Lower leg skin (tissue), 4 donors: ENCODE measurements at regions not wholly inside any gene's neighbourhood (a gene's known extent, or its start where the extent isn't known, plus 50 kb on each side); places are given as distances from the start of the nearest gene placed in this dataset.

Experiments used
- DNase-seq, 2 donors: peaks; one replicate each; pipeline ENCODE4 v3.0.0-alpha.2; 2019; ENCODE audit warnings: low spot score in 2 of 2
- H3K4me3 ChIP-seq: fragments of 200-600 bp; sonication (generic); 2 replicates; pipeline ENCODE4 v1.5.1; 2017; ENCODE audit warnings: mild to moderate bottlenecking, low read depth; ENCODE audit not compliant: poor library complexity, severe bottlenecking
- POLR2A ChIP-seq, 2 donors: fragments of 450-650 bp; IDR thresholded peaks; one replicate each; pipeline ENCODE4 v1.6.1; 2016 to 2017; ENCODE audit warnings: antibody characterized with exemption in 2 of 2, mild to moderate bottlenecking in 1 of 2, moderate library complexity in 1 of 2
- WGBS, 2 donors: methylation state at CpG; one replicate each; pipeline ENCODE4 v1.1.5; 2018; 5-methylcytosine and 5-hydroxymethylcytosine counted together
- intact Hi-C: fragments of 100-400 bp; cut with DNase I; formaldehyde crosslinking; loops from one replicate; pipeline ENCODE4 v1.15.0; 2023; ENCODE audit warnings: low total_unique reads
- TF ChIP-seq, protein P1 (sequence below), 3 donors: fragments of 450-650 bp; IDR thresholded peaks; one replicate each; pipeline ENCODE4 v1.5.1; 2016; ENCODE audit warnings: antibody characterized with exemption in 3 of 3, mild to moderate bottlenecking in 3 of 3, moderate library complexity in 2 of 3

DNA sequence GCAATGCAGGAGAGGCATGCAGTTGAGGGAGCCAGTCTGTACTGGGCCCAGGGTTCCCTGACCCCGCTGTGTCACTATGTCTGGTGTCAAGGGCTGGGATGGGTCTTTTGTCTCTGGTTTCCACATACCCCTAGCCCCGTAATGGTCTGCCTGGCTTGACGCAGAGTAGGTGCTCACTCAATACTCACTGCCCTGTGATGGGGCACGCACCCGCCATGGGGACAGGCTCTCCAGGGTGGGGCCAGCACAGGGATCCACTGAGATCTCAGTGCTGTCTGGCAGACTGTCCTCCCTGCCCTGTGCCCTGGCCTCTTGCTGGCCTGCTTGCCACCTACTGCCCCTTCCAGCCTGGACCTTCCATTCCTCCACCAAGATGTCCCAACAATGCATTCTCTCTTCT, 101.7 kb upstream of the CD82 start:
- WGBS, 2 donors, result 94 to 97% methylated on average over 3 to 5 of the region's 5 CpGs
- H3K4me3 ChIP-seq, result no peak overlapping the region
- peak in 1 of 2 donors; percentile 76 for DNase-seq
- TF ChIP-seq, protein P1, sequence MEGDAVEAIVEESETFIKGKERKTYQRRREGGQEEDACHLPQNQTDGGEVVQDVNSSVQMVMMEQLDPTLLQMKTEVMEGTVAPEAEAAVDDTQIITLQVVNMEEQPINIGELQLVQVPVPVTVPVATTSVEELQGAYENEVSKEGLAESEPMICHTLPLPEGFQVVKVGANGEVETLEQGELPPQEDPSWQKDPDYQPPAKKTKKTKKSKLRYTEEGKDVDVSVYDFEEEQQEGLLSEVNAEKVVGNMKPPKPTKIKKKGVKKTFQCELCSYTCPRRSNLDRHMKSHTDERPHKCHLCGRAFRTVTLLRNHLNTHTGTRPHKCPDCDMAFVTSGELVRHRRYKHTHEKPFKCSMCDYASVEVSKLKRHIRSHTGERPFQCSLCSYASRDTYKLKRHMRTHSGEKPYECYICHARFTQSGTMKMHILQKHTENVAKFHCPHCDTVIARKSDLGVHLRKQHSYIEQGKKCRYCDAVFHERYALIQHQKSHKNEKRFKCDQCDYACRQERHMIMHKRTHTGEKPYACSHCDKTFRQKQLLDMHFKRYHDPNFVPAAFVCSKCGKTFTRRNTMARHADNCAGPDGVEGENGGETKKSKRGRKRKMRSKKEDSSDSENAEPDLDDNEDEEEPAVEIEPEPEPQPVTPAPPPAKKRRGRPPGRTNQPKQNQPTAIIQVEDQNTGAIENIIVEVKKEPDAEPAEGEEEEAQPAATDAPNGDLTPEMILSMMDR (IDR thresholded peaks at IDR 0.05), result no peak
- no peak for TF ChIP-seq POLR2A (IDR thresholded peaks at IDR 0.05)
- intact Hi-C loops, result no loop called here

DNA sequence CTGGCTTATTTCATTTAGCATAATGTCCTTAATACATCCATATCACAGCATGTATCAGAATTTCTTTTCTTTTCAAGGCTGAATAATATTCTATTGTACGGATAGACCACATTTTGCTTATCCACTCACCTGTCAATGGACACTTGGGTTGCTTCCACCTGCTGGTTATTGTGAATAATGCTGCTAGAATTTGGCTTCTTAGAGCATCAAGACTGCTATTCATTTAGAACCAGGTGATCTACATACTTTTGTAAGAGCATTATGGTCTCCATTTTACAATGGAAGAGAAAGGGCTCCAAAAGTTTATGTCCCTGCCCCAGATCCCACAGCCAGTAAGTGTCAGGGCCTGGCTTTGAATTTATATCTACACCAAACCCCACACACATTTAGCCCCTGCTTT, 100.7 kb upstream of the CD82 start:
- intact Hi-C loops, result no loop called here
- TF ChIP-seq, protein P1 (IDR thresholded peaks at IDR 0.05), result no peak
- no peak for TF ChIP-seq POLR2A (IDR thresholded peaks at IDR 0.05)
- 89 to 100% methylated on average over 1 of the region's 1 CpG for WGBS, 2 donors
- DNase-seq, result no peak
- H3K4me3 ChIP-seq, result no peak overlapping the region

DNA sequence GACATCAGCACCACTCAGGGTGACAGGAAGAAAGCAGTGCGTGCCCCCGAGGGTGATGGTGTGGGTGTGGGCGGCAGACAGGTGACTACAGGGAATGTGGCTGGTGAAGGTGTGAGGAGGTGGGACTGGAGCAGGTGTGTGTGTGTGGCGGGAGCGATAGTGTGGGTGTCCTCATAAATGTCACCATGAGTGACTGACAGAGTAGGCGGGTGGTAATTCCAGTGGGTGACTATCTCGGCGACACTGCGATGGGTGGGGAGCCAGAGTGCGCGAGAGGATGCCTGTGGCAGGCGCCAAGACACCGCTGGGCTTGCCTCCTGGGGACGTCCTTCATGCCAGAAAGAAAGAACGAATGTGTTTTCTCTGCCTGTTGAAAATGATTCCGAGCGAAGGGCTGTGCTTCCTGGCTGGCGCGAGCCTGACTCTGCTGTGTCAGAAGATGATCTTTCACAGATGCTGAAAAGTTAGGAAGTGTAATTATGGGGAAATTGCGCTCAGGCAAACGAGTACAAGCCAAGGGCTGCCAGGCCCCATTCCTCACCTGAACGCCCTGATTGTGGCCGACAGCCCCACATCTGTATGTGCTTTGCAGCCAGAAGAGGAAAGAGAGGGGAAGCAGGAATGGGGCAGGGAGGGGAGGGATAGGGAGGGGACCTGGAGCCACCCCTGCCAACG, 98.8 kb upstream of the CD82 start:
- TF ChIP-seq, protein P1 (IDR thresholded peaks at IDR 0.05), result no peak
- TF ChIP-seq POLR2A (IDR thresholded peaks at IDR 0.05), result no peak
- no peak for DNase-seq
- intact Hi-C loops, result no loop called here
- 40 to 54% methylated on average over 24 of the region's 24 CpGs for WGBS, 2 donors
- H3K4me3 ChIP-seq, result no peak overlapping the region

DNA sequence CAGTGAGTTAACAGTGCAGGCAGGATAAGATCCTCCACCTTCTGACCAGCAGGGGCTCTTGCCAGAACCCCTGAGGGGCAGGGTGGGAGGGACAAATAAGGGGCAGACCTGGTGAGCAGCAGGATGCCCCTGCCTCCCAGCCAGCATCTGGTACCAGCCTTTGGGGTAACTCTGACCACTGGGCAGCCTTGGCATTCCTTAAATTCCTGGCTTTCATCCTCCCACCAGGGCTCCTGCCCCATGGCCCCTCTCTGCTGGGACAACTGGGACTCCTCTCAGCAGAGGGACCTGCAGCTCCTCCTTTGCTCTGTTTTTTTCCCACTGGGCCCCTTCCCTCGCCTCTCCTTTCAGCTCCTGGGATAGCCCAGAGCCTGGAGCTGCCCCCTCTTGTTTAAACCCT, 98.0 kb upstream of the CD82 start:
- intact Hi-C loops, result no loop called here
- WGBS, 2 donors, result 76 to 80% methylated on average over 1 of the region's 1 CpG
- H3K4me3 ChIP-seq, result no peak overlapping the region
- no peak for DNase-seq
- no peak for TF ChIP-seq POLR2A (IDR thresholded peaks at IDR 0.05)
- TF ChIP-seq, protein P1 (IDR thresholded peaks at IDR 0.05), result no peak

DNA sequence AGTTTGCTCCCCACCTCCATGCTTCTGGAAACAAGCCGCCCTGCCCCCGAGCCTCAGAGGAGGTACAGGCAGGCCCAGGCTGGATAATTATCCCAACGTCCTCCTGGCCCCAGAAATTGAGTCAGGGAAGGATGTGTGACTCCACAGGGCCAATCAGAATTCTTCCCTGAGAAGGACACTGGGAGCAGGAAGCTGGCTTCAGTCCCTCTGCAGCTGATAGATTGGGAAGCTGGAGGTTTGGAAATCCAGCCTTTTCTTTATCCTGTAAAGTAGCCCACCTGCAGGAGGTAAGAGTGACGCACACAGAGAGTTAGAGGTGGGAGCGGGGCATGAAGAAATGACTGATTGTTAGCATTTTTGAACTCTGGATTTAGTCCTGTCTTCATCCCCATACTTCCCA, 97.5 kb upstream of the CD82 start:
- DNase-seq, result no peak
- no peak overlapping the region for H3K4me3 ChIP-seq
- TF ChIP-seq, protein P1 (IDR thresholded peaks at IDR 0.05), result no peak
- no peak for TF ChIP-seq POLR2A (IDR thresholded peaks at IDR 0.05)
- intact Hi-C loops, result no loop called here
- WGBS, 2 donors, result 58 to 65% methylated on average over 5 of the region's 5 CpGs
